ENCODE measurements at regions not wholly inside any gene's neighbourhood (a gene's known extent, or its start where the extent isn't known, plus 50 kb on each side); places are given as distances from the start of the nearest gene placed in this dataset.

DNA sequence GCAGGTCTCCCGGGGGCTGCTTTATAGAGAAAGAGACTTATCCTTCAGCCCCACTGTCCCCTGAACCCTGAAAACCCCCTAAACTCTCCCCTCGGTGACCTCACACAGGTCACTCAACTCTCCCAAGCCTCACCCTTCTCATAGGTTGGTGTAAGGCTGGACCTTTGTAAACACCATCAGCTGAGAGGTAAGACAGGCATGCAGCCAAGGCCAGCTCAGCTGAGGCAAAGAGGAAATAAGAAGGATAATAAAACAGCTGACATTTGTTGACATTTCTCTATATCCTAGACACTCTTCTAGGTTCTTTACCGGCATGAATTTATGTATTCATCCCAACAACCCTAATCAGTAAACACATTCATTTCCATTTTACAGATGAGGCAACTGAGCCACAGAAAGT is 134.3 kb downstream of the CCT6B start:
- H3K4me3 ChIP-seq = no peak overlapping the region
- no peak overlapping the region for H3K27ac ChIP-seq
- 65 to 75% (median 71%) methylated on average over 3 of the region's 3 CpGs for WGBS, 4 donors
- no peaks in the 10 kb centered on the region for H3K36me3 ChIP-seq
- intact Hi-C loops (cut with DNase I) = no loop called here
- no peak for DNase-seq
- no peak for ATAC-seq
- no peaks in the 10 kb centered on the region for H3K9me3 ChIP-seq
- no peak for TF ChIP-seq POLR2A (IDR thresholded peaks at IDR 0.05)
- TF ChIP-seq, protein P1, sequence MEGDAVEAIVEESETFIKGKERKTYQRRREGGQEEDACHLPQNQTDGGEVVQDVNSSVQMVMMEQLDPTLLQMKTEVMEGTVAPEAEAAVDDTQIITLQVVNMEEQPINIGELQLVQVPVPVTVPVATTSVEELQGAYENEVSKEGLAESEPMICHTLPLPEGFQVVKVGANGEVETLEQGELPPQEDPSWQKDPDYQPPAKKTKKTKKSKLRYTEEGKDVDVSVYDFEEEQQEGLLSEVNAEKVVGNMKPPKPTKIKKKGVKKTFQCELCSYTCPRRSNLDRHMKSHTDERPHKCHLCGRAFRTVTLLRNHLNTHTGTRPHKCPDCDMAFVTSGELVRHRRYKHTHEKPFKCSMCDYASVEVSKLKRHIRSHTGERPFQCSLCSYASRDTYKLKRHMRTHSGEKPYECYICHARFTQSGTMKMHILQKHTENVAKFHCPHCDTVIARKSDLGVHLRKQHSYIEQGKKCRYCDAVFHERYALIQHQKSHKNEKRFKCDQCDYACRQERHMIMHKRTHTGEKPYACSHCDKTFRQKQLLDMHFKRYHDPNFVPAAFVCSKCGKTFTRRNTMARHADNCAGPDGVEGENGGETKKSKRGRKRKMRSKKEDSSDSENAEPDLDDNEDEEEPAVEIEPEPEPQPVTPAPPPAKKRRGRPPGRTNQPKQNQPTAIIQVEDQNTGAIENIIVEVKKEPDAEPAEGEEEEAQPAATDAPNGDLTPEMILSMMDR (IDR thresholded peaks at IDR 0.05) = no peak
- H3K27me3 ChIP-seq = peaks cover 0 to 20% (median 0%) of the 10 kb centered on the region in 9 donors
- H3K4me1 ChIP-seq = no peaks in the 10 kb centered on the region

DNA sequence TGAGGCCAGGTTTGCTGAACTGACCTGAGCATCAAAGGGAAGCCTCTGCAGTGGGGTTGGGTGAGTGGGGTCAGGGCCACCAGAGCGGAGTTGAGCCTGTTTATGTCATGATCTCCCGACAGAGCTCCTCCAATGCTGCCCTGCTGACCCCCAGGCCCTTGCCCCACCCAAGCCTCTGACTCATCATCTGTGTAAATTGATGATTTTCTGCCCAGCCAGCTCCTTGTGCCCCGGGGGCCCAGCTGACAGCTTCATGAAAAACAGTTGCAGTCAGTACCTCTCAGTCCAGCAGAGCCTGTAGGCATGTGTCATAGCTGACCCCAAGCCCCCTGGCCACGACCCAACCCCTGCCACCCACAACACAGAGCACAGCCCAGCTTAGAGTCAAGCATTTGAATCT is 134.9 kb downstream of the CCT6B start:
- Histone ChIP-seq H3K27ac (no peak overlapping the region), H3K4me3 (no peak overlapping the region), H3K4me1 (no peaks in the 10 kb centered on the region), H3K9me3 (no peaks in the 10 kb centered on the region), H3K36me3 (no peaks in the 10 kb centered on the region), H3K27me3 (peaks cover 0 to 20% (median 0%) of the 10 kb centered on the region in 9 donors)
- TF ChIP-seq, protein P1 (IDR thresholded peaks at IDR 0.05) = no peak
- TF ChIP-seq POLR2A (IDR thresholded peaks at IDR 0.05) = no peak
- intact Hi-C loops (cut with DNase I) = no loop called here
- DNase-seq = no peak
- ATAC-seq = no peak
- 43 to 54% (median 47%) methylated on average over 4 of the region's 4 CpGs for WGBS, 4 donors

DNA sequence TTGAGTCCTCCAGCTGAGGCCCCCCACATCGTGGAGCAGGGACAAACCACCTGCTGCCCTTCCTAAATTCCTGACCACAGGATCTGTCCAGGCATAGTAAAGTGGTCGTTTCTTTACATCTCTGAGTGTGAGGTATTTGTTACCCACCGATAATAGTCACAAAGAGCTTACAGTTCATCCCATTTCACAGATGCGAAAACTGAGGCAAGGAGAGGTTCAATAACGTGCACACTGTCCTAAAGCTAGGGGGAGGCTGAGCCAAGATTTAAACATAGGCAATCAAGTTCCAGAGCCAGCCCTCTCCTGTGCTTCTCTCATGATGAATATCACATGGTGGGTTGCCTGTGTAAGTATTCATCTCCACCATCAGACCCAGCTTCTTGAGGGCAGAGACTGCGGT is 135.4 kb downstream of the CCT6B start:
- H3K4me1 ChIP-seq = no peaks in the 10 kb centered on the region
- H3K4me3 ChIP-seq = no peak overlapping the region
- H3K27me3 ChIP-seq = peaks cover 0 to 20% (median 0%) of the 10 kb centered on the region in 9 donors
- no peaks in the 10 kb centered on the region for H3K9me3 ChIP-seq
- WGBS, 4 donors = 68 to 80% (median 71%) methylated on average over 6 of the region's 6 CpGs
- DNase-seq = no peak
- no peak overlapping the region for H3K27ac ChIP-seq
- TF ChIP-seq POLR2A (IDR thresholded peaks at IDR 0.05) = no peak
- TF ChIP-seq, protein P1 (IDR thresholded peaks at IDR 0.05) = no peak
- no peaks in the 10 kb centered on the region for H3K36me3 ChIP-seq
- intact Hi-C loops (cut with DNase I) = no loop called here
- ATAC-seq = no peak

DNA sequence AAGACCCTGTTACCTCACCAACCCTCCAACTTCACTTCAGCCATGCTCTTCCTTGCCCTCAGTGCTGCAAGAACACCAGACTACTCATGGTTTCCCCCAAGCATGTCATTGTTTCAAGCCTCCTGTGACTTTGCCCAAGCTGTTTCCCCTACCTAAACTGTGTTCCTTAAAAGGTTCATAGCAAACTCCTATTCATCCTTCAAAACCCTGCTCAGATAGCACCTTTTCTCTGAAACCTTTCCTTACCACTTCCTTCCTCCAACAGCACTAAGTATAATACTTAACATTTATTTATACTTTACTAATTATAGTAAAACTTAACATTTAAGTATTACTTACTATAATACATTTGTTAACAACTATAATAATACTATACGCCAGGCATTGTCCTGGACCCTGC is 136.2 kb downstream of the CCT6B start:
- H3K36me3 ChIP-seq = no peaks in the 10 kb centered on the region
- H3K27ac ChIP-seq = no peak overlapping the region
- no peak overlapping the region for H3K4me3 ChIP-seq
- ATAC-seq (no peak), DNase-seq (no peak)
- peaks cover 0 to 18% (median 0%) of the 10 kb centered on the region in 9 donors for H3K27me3 ChIP-seq
- no peaks in the 10 kb centered on the region for H3K4me1 ChIP-seq
- intact Hi-C loops (cut with DNase I) = no loop called here
- TF ChIP-seq, protein P1 (IDR thresholded peaks at IDR 0.05) = no peak
- no peak for TF ChIP-seq POLR2A (IDR thresholded peaks at IDR 0.05)
- WGBS, 4 donors = 87 to 98% (median 91%) methylated on average over 1 of the region's 1 CpG
- no peaks in the 10 kb centered on the region for H3K9me3 ChIP-seq
